RWPE2 (cell line): ENCODE measurements at regions not wholly inside any gene's neighbourhood (a gene's known extent, or its start where the extent isn't known, plus 50 kb on each side); places are given as distances from the start of the nearest gene placed in this dataset.
A peak's percentile ranks its signal among the peaks of the same experiment; 100 is the strongest.

Experiments
- ATAC-seq: fragments of 200-7000 bp; cut with Tn5 transposase; 3 replicates; pipeline ENCODE4 v1.9.1; 2021; ENCODE audit warnings: low read depth
- DNase-seq: peaks from one replicate; pipeline ENCODE4 v3.0.0-alpha.2; 2020; ENCODE audit warnings: low spot score
- H3K27ac ChIP-seq: fragments of 450-650 bp; 2 replicates; pipeline ENCODE4 v1.5.1; 2017; ENCODE audit warnings: mild to moderate bottlenecking; ENCODE audit not compliant: poor library complexity, severe bottlenecking
- H3K27me3 ChIP-seq: fragments of 250-450 bp; sonication (Bioruptor Pico); 2 replicates; pipeline ENCODE4 v1.5.1; 2021; ENCODE audit warnings: mild to moderate bottlenecking, moderate library complexity; ENCODE audit not compliant: insufficient read depth, poor library complexity, severe bottlenecking
- H3K36me3 ChIP-seq: fragments of 250-450 bp; sonication (Bioruptor Pico); 2 replicates; pipeline ENCODE4 v1.5.1; 2020; ENCODE audit warnings: low read depth, mild to moderate bottlenecking, moderate library complexity
- H3K4me1 ChIP-seq: fragments of 250-450 bp; sonication (Bioruptor Pico); 2 replicates; pipeline ENCODE4 v1.5.1; 2021; ENCODE audit warnings: mild to moderate bottlenecking, moderate library complexity; ENCODE audit not compliant: insufficient read depth, poor library complexity, severe bottlenecking
- H3K4me3 ChIP-seq: fragments of 250-450 bp; sonication (Bioruptor Pico); 2 replicates; pipeline ENCODE4 v1.5.1; 2021; ENCODE audit warnings: mild to moderate bottlenecking, moderate library complexity; ENCODE audit not compliant: severe bottlenecking
- H3K9me3 ChIP-seq: fragments of 250-450 bp; sonication (Bioruptor Pico); 2 replicates; pipeline ENCODE4 v1.5.1; 2021; ENCODE audit warnings: mild to moderate bottlenecking, moderate library complexity; ENCODE audit not compliant: severe bottlenecking
- CTCF ChIP-seq: fragments of 450-650 bp; IDR thresholded peaks from one replicate; pipeline ENCODE4 v1.5.1; 2017; ENCODE audit warnings: mild to moderate bottlenecking, moderate library complexity; ENCODE audit not compliant: poor library complexity, severe bottlenecking

- DNase-seq: no peak
- Histone ChIP-seq H3K4me1 (no peaks in the 10 kb centered on the region), H3K36me3 (no peaks in the 10 kb centered on the region), H3K27ac (no peak overlapping the region), H3K4me3 (no peak overlapping the region), H3K9me3 (no peaks in the 10 kb centered on the region), H3K27me3 (no peaks in the 10 kb centered on the region)
- ATAC-seq: no peak
- no peak for TF ChIP-seq CTCF
Measured at GRCh38 chr12:23039834-23040233, 414.9 kb downstream of the ETNK1 start.

GRCh38 chr12:23041774-23042173, 416.8 kb downstream of the ETNK1 start:
- no peak for TF ChIP-seq CTCF
- H3K4me1 ChIP-seq: no peaks in the 10 kb centered on the region
- ATAC-seq (no peak), DNase-seq (no peak)
- no peaks in the 10 kb centered on the region for H3K9me3 ChIP-seq
- no peaks in the 10 kb centered on the region for H3K36me3 ChIP-seq
- no peak overlapping the region for H3K4me3 ChIP-seq
- H3K27ac ChIP-seq: no peak overlapping the region
- H3K27me3 ChIP-seq: no peaks in the 10 kb centered on the region

- ATAC-seq (no peak), DNase-seq (no peak)
- Histone ChIP-seq H3K27me3 (no peaks in the 10 kb centered on the region), H3K4me3 (no peak overlapping the region), H3K9me3 (no peaks in the 10 kb centered on the region), H3K36me3 (no peaks in the 10 kb centered on the region), H3K27ac (no peak overlapping the region), H3K4me1 (no peaks in the 10 kb centered on the region)
- TF ChIP-seq CTCF: no peak
Measured at GRCh38 chr12:23043646-23044045, 418.7 kb downstream of the ETNK1 start.

GRCh38 chr12:23049180-23049579, 424.2 kb downstream of the ETNK1 start:
- DNase-seq: no peak
- H3K36me3 ChIP-seq: no peaks in the 10 kb centered on the region
- no peaks in the 10 kb centered on the region for H3K4me1 ChIP-seq
- H3K27me3 ChIP-seq: no peaks in the 10 kb centered on the region
- no peak for TF ChIP-seq CTCF
- H3K9me3 ChIP-seq: no peaks in the 10 kb centered on the region
- no peak overlapping the region for H3K27ac ChIP-seq
- H3K4me3 ChIP-seq: no peak overlapping the region
- ATAC-seq: no peak

- Histone ChIP-seq H3K4me3 (no peak overlapping the region), H3K4me1 (no peaks in the 10 kb centered on the region), H3K9me3 (no peaks in the 10 kb centered on the region), H3K36me3 (no peaks in the 10 kb centered on the region), H3K27me3 (no peaks in the 10 kb centered on the region), H3K27ac (no peak overlapping the region)
- no peak for ATAC-seq
- no peak for DNase-seq
- TF ChIP-seq CTCF: peak; percentile 41
Measured at GRCh38 chr12:23055004-23055403, 430.0 kb downstream of the ETNK1 start.
